OCI-LY7 (cell line): ENCODE measurements at regions not wholly inside any gene's neighbourhood (a gene's known extent, or its start where the extent isn't known, plus 50 kb on each side); places are given as distances from the start of the nearest gene placed in this dataset.

Experiments used
- BruUV-seq: library from RNA; stranded (reverse); fragments of 400-500 nt; replicated peaks from 2 replicates; lab custom pipeline; 2021; lab: Mats Ljungman, UMichigan
- CTCF ChIA-PET: fragments of 300-600 bp; sonication (Branson Sonifier 250); formaldehyde crosslinking; loops from one replicate; lab custom pipeline; 2022; ENCODE audit warnings: antibody characterized with exemption; ENCODE audit not compliant: unreplicated experiment; lab: Charles Lee
- POLR2A ChIA-PET: fragments of 300-600 bp; sonication (Branson Sonifier 250); formaldehyde crosslinking; loops from one replicate; lab custom pipeline; 2022; ENCODE audit warnings: antibody characterized with exemption; lab: Charles Lee
- DNase-seq: peaks from one replicate; pipeline ENCODE4 v3.0.0-alpha.2; 2015; ENCODE audit warnings: low spot score
- H2AFZ ChIP-seq: fragments of 200-600 bp; sonication (generic), shearing (Covaris generic); 2 replicates; pipeline ENCODE4 v1.6.1; 2014; ENCODE audit warnings: mild to moderate bottlenecking, antibody characterized with exemption, low read length, moderate library complexity
- H3K27ac ChIP-seq: fragments of 200-600 bp; sonication (generic); 2 replicates; pipeline ENCODE4 v1.5.1; 2014; ENCODE audit warnings: mixed run types, low read depth, mild to moderate bottlenecking, moderate library complexity, low read length, inconsistent platforms; ENCODE audit not compliant: poor library complexity, severe bottlenecking
- H3K36me3 ChIP-seq: fragments of 200-600 bp; sonication (generic); 2 replicates; pipeline ENCODE4 v1.6.1; 2014; ENCODE audit warnings: mild to moderate bottlenecking, antibody characterized with exemption, low read length, moderate library complexity, mixed read lengths; ENCODE audit not compliant: insufficient read depth
- H3K4me1 ChIP-seq: fragments of 200-600 bp; sonication (generic); 2 replicates; pipeline ENCODE4 v1.5.1; 2014; ENCODE audit warnings: mild to moderate bottlenecking, low read length; ENCODE audit not compliant: insufficient read depth, poor library complexity, severe bottlenecking
- H3K4me2 ChIP-seq: fragments of 200-600 bp; sonication (generic); 2 replicates; pipeline ENCODE4 v1.6.1; 2014; ENCODE audit warnings: mild to moderate bottlenecking, low read length
- H3K4me3 ChIP-seq: fragments of 200-600 bp; sonication (generic); 2 replicates; pipeline ENCODE4 v1.5.1; 2014; ENCODE audit warnings: mild to moderate bottlenecking, low read depth, low read length; ENCODE audit not compliant: poor library complexity, severe bottlenecking
- H3K79me2 ChIP-seq: fragments of 200-600 bp; sonication (generic); 2 replicates; pipeline ENCODE4 v1.6.1; 2016; ENCODE audit warnings: low read depth, mild to moderate bottlenecking, low read length, moderate library complexity, mixed read lengths; ENCODE audit not compliant: insufficient read depth
- H3K9me2 ChIP-seq: fragments of 200-600 bp; sonication (generic); 2 replicates; pipeline ENCODE4 v1.6.1; 2016; ENCODE audit warnings: mild to moderate bottlenecking, low read length, mixed read lengths; ENCODE audit not compliant: insufficient read depth
- H3K9me3 ChIP-seq: fragments of 200-600 bp; sonication (generic); 2 replicates; pipeline ENCODE4 v1.6.1; 2014; ENCODE audit warnings: mild to moderate bottlenecking, mixed run types, low read length, mixed read lengths
- H4K20me1 ChIP-seq: fragments of 200-600 bp; sonication (generic); 2 replicates; pipeline ENCODE4 v1.6.1; 2014; ENCODE audit warnings: mild to moderate bottlenecking, antibody characterized with exemption, low read length, moderate library complexity, mixed read lengths; ENCODE audit not compliant: insufficient read depth
- EZH2phosphoT487 ChIP-seq: fragments of 200-600 bp; sonication (generic); IDR thresholded peaks from 2 replicates; pipeline ENCODE4 v1.6.1; 2018; ENCODE audit warnings: low read depth, borderline replicate concordance, mild to moderate bottlenecking, mixed run types, antibody characterized with exemption, low read length, moderate library complexity, mixed read lengths
- intact Hi-C: fragments of 100-400 bp; cut with micrococcal nuclease; formaldehyde crosslinking; loops from one replicate; pipeline ENCODE4 v1.10.0; 2022; ENCODE audit not compliant: unreplicated experiment
- TF ChIP-seq, protein P1 (sequence below): fragments of 200-600 bp; sonication (generic); conservative IDR thresholded peaks from 2 replicates; pipeline ENCODE4 v1.5.1; 2014; ENCODE audit warnings: mild to moderate bottlenecking, antibody characterized with exemption, low read length, moderate library complexity, mixed read lengths

DNA sequence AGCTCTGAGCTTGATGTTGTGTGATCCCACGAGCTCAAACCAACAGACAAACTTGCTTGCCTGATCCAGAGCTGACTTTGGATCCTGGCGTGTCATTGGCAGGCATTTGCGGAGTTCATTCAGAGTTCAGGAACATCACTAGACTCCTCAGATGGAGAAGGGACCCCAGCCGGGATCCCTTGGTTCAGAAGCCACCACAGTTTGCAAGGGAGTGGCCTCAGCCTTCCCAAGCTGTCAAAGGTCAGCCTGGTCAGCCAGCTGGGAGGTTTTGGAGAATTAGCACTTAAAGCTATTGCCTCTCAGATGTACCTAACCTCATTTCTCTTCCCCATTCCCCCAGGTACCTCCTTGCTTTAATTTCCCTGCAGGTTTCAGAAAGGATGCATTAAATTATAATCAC, 208.8 kb upstream of the SOX21 start:
- POLR2A ChIA-PET = no interaction called here
- no peak for TF ChIP-seq EZH2phosphoT487
- TF ChIP-seq, protein P1, sequence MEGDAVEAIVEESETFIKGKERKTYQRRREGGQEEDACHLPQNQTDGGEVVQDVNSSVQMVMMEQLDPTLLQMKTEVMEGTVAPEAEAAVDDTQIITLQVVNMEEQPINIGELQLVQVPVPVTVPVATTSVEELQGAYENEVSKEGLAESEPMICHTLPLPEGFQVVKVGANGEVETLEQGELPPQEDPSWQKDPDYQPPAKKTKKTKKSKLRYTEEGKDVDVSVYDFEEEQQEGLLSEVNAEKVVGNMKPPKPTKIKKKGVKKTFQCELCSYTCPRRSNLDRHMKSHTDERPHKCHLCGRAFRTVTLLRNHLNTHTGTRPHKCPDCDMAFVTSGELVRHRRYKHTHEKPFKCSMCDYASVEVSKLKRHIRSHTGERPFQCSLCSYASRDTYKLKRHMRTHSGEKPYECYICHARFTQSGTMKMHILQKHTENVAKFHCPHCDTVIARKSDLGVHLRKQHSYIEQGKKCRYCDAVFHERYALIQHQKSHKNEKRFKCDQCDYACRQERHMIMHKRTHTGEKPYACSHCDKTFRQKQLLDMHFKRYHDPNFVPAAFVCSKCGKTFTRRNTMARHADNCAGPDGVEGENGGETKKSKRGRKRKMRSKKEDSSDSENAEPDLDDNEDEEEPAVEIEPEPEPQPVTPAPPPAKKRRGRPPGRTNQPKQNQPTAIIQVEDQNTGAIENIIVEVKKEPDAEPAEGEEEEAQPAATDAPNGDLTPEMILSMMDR = no peak
- intact Hi-C loops = no loop called here

DNA sequence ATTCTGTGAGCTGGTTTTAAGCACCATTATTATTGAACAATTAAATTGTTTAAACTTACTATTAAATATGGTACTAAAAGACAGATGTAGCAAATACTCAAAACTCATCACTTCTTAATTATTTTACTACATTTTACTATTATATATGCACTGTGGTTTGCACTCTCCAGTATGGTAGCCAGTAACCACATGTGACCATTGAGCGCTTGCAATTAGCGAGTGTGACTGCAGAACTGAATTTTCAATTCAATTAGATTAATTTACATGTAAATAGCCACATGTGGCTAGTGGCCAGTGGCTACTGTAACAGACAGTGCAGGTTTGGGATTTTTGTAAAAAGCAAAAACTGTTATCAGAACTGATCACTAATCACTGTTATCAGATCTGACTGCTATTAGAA, 208.2 kb upstream of the SOX21 start:
- TF ChIP-seq, protein P1 = no peak
- no peak for TF ChIP-seq EZH2phosphoT487
- no peak overlapping the region for H2AFZ ChIP-seq
- no peak overlapping the region for H3K4me2 ChIP-seq
- H3K9me2 ChIP-seq = no peaks in the 10 kb centered on the region
- no peaks in the 10 kb centered on the region for H3K79me2 ChIP-seq
- no peak overlapping the region for H3K27ac ChIP-seq
- no peak overlapping the region for H3K4me3 ChIP-seq
- intact Hi-C loops = no loop called here
- H3K36me3 ChIP-seq = no peaks in the 10 kb centered on the region
- ChIA-PET POLR2A (no interaction called here), CTCF (no interaction called here)
- BruUV-seq = no TSS peak
- DNase-seq = no peak
- no peaks in the 10 kb centered on the region for H4K20me1 ChIP-seq
- no peaks in the 10 kb centered on the region for H3K4me1 ChIP-seq
- H3K9me3 ChIP-seq = no peaks in the 10 kb centered on the region

More for the DNA sequence above, 208.8 kb upstream of the SOX21 start:
- DNase-seq = no peak
- Histone ChIP-seq H3K4me1 (no peaks in the 10 kb centered on the region), H3K9me3 (no peaks in the 10 kb centered on the region), H3K4me2 (no peak overlapping the region), H3K9me2 (no peaks in the 10 kb centered on the region), H3K4me3 (no peak overlapping the region), H2AFZ (no peak overlapping the region), H3K79me2 (no peaks in the 10 kb centered on the region), H3K27ac (no peak overlapping the region), H4K20me1 (no peaks in the 10 kb centered on the region), H3K36me3 (no peaks in the 10 kb centered on the region)
- CTCF ChIA-PET = no interaction called here
- BruUV-seq = no TSS peak

DNA sequence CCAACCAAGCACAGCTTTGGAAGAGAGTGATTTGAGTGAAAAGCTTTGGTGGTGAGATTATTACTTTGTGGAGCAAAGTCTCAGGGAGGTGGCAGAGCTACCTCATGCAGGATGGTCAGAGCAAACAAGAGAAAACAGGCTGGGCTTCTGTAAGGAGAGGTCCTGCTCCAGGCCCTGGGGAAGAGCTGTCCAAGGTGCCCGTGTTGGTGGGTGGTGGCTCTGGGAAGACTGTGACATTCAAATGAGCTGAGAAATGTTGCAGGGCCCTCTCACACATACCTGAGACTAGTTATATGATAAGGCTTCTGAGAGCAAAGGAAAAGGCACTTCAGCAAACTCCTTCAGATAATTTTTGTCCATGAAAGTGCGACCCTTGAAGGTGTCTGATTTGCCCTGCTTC, 205.5 kb upstream of the SOX21 start:
- H3K79me2 ChIP-seq = no peaks in the 10 kb centered on the region
- no peak for DNase-seq
- intact Hi-C loops = no loop called here
- TF ChIP-seq EZH2phosphoT487 = no peak
- TF ChIP-seq, protein P1 = no peak
- no peaks in the 10 kb centered on the region for H3K9me2 ChIP-seq
- H3K27ac ChIP-seq = no peak overlapping the region
- CTCF ChIA-PET = no interaction called here
- no peaks in the 10 kb centered on the region for H3K36me3 ChIP-seq
- H3K9me3 ChIP-seq = no peaks in the 10 kb centered on the region
- BruUV-seq = no TSS peak
- no peak overlapping the region for H3K4me2 ChIP-seq
- H3K4me3 ChIP-seq = no peak overlapping the region
- H4K20me1 ChIP-seq = no peaks in the 10 kb centered on the region
- no peak overlapping the region for H2AFZ ChIP-seq
- POLR2A ChIA-PET = no interaction called here
- no peaks in the 10 kb centered on the region for H3K4me1 ChIP-seq
